ENCODE measurements at regions not wholly inside any gene's neighbourhood (a gene's known extent, or its start where the extent isn't known, plus 50 kb on each side); places are given as distances from the start of the nearest gene placed in this dataset.

DNA sequence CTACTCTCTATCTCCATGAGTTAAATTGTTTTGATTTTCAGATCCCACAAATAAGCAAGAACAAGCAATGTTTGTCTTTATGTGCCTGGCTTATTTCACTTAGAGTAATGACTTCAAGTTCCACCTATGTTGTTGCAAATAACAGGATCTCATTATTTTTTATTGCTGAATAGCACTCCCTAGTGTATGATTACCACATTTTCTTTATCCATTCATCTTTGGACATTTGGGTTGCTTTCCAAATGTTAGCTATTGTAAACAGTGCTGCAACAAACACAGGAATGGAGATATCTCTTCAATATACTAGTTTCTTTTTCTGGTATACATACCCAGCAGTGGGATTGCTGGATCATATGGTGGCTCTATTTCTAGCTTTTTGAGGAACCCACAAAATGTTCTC is 136.0 kb downstream of the SLITRK2 start:
- no peak for TF ChIP-seq SMC3 (IDR thresholded peaks at IDR 0.05; ENCODE audit: low read depth, low read length)
- Histone ChIP-seq H2AK5ac (ENCODE audit: low read depth, low read length) (no peak overlapping the region), H3K4me2 (ENCODE audit: low read depth, low read length) (no peak overlapping the region), H4K5ac (ENCODE audit: low read depth, low read length) (no peak overlapping the region), H2BK20ac (ENCODE audit: low read depth, low read length) (no peak overlapping the region), H3K27ac (ENCODE audit: insufficient read depth, low read length) (no peak overlapping the region), H2BK5ac (ENCODE audit: low read depth, low read length, poor library complexity, severe bottlenecking) (no peak overlapping the region), H3K4me3 (ENCODE audit: insufficient read depth, low read depth, low read length) (no peak overlapping the region), H3K56ac (ENCODE audit: extremely low read depth, insufficient read depth, low read length) (no peak overlapping the region), H3K4ac (ENCODE audit: low read depth, low read length) (no peak overlapping the region), H3K23ac (ENCODE audit: low read depth, low read length) (no peak overlapping the region), H3K4me1 (ENCODE audit: control insufficient read depth, insufficient read depth, low read length) (no peaks in the 10 kb centered on the region), H3K9me1 (ENCODE audit: insufficient read depth, low read length) (no peaks in the 10 kb centered on the region), H3K9me3 (ENCODE audit: control insufficient read depth, insufficient read depth, low read length) (0 out of 2 replicates have a peak, but pooled peaks cover 2% of the 10 kb centered on the region), H2BK15ac (ENCODE audit: low read depth, low read length) (no peak overlapping the region), H4K8ac (ENCODE audit: low read depth in 2 of 2, low read length in 2 of 2) (no peak overlapping the region), H3K36me3 (ENCODE audit: control insufficient read depth, insufficient read depth, low read length) (no peaks in the 10 kb centered on the region), H2AFZ (replicated peaks; ENCODE audit: low read length, poor library complexity) (no peak overlapping the region), H3K27me3 (ENCODE audit: control insufficient read depth, insufficient read depth, low read length) (no peaks in the 10 kb centered on the region), H3K18ac (ENCODE audit: low read depth, low read length) (no peak overlapping the region), H3K14ac (replicated peaks; ENCODE audit: low read depth, low read length) (no peak overlapping the region), H2BK120ac (ENCODE audit: low read depth, low read length) (no peak overlapping the region), H3K9ac (ENCODE audit: low read depth, low read length) (no peak overlapping the region), H3K79me1 (ENCODE audit: low read depth in 1 of 2, low read length in 2 of 2) (no peaks in the 10 kb centered on the region), H2AK9ac (replicated peaks; ENCODE audit: low read depth, low read length, poor library complexity) (no peak overlapping the region), H4K91ac (ENCODE audit: insufficient read depth, low read depth, low read length) (no peak overlapping the region), H4K20me1 (ENCODE audit: insufficient read depth, low read length) (no peaks in the 10 kb centered on the region)
- no peak for ATAC-seq (ENCODE audit: low read depth)
- intact Hi-C loops (cut with micrococcal nuclease), result no loop called here
- in situ Hi-C loops (cut with MboI; ENCODE audit: low sequenced_read_pairs), result no loop called here
- ChIA-PET CTCF (no interaction called here), POLR2A (ENCODE audit: unreplicated experiment) (no interaction called here)
- no peak for DNase-seq
- dilution Hi-C loops (cut with HindIII; ENCODE audit: low sequenced_read_pairs, unreplicated experiment), result no loop called here
- no TSS peak for BruUV-seq (replicated peaks)
